Left ventricle myocardium superior (tissue), 1 donor: ENCODE measurements at regions not wholly inside any gene's neighbourhood (a gene's known extent, or its start where the extent isn't known, plus 50 kb on each side); places are given as distances from the start of the nearest gene placed in this dataset.
A peak's percentile ranks its signal among the peaks of the same experiment; 100 is the strongest.
"Not testable (repeated sequence)": the region's sequence is repeated elsewhere in the genome, so short reads cannot be mapped to it uniquely, and the experiment has no call there.

Source experiments
- ATAC-seq: fragments of 200-7000 bp; cut with Tn5 transposase; one replicate; pipeline ENCODE4 v1.9.1; 2020; ENCODE audit warnings: mild to moderate bottlenecking, moderate library complexity
- DNase-seq: peaks from one replicate; pipeline ENCODE4 v3.0.0-alpha.2; 2020
- intact Hi-C: fragments of 100-400 bp; cut with micrococcal nuclease; formaldehyde crosslinking; loops from one replicate; pipeline ENCODE4 v1.11.0; 2022
- donor health status: DM: no; HTN: yes; CAD: no; lungs with severe emphysema.

DNA sequence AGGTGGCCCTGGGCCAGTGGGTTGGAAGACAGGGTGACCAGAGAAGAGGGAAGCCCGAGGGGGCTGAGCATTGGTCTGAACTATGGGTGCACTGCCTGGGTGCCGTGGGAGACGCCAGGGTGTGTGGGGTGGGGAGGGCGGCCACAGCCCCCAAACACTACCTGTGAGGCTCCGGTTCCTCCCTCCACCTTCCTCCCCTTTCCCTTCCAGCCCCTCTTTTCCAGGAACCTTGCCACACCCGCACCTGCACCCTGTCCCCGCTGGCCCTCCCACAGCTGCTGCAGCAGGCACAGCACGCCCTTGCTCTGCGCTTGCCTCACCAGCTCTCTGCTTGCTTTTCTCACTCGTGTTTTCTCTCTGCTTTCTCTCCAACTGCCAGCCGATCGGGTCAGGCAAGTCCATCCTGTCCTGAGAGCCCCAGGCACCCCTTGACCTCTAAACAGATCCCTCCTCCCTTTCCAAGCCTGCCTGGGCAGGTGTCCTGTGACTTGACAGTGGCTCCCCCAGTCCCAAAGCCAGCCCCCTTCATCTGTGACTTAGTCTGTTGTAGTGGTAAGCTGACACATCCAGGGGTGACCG is 193.7 kb downstream of the MSX2 start:
- DNase-seq (no peak), ATAC-seq (no peak)
- intact Hi-C loops = no loop called here

DNA sequence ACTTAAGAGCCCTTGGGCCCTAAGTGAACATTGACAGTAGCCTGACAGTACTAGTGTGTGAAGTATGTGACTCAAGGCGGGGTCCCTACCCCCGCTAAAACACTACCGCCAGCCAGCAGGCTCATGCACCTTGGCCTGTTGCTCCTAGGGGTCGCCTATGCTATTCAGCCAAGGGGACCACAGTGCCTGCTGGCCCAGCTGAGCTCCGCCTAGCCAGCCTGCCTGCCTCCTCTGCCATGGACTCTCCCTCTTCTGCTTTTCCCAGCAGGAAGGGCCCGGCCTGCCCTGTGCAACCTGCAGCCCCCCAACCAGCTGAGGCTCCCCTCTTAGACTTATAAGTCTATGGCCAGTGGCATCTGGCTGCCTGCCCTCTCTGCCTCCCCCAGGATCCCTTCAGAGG is 193.1 kb downstream of the MSX2 start:
- intact Hi-C loops, DNase-seq, ATAC-seq: not testable (repeated sequence)

DNA sequence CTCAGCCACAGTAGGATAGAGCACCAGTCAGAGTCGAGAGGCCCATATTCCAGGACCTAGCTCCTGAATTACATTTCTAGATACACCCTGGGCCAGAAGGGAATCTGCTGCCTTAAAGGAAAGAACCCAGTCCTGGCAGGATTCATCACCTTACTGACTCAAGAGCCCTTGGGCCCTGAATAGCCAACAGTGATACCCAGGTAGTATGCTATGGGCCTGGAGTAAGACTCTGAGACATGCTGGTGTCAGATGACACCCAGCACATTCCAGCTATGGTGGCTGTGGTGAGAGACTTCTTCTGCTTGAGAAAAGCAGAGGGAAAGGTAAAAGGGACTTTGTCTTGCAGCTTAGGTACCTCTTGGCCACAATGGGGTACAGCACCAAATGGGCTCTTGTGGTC is 192.5 kb downstream of the MSX2 start:
- ATAC-seq, intact Hi-C loops, DNase-seq: not testable (repeated sequence)

DNA sequence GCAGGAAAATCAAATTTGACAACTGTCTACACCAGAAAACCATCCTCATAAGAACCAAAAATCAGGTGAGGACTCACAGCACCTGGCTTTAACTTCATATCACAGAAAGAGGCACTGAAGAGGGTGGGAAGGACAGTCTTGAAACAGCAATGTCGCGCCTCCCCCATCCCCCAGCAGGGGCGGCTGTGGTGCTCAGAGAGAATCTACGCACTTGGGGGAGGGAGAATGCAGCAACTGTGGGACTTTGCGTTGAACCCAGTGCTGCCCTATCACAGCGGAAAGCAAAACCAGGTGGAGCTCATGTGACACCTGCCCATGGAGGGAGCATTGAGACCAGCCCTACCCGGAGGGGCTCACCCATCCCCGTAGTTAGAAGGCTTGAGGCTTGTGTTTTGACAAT is 191.8 kb downstream of the MSX2 start:
- no peak for DNase-seq
- ATAC-seq = no peak
- intact Hi-C loops = no loop called here

DNA sequence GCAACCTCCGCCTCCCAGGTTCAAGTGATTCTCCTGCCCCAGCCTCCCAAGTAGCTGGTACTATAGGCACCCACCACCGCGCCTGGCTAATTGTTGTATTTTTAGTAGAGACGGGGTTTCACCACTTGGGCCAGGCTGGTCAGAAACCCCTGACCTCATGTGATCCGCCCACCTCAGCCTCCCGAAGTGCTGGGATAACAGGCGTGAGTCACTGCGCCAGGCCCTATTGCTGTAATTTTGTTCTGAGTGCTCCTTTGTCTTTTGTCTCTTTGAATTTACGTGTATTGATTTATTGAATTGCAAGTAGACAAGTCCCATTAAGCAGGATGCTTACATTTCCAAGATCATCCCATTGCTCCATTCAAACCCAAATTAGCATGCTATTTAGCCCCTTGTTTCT is 186.7 kb downstream of the MSX2 start:
- ATAC-seq = no peak
- intact Hi-C loops = no loop called here
- no peak for DNase-seq

DNA sequence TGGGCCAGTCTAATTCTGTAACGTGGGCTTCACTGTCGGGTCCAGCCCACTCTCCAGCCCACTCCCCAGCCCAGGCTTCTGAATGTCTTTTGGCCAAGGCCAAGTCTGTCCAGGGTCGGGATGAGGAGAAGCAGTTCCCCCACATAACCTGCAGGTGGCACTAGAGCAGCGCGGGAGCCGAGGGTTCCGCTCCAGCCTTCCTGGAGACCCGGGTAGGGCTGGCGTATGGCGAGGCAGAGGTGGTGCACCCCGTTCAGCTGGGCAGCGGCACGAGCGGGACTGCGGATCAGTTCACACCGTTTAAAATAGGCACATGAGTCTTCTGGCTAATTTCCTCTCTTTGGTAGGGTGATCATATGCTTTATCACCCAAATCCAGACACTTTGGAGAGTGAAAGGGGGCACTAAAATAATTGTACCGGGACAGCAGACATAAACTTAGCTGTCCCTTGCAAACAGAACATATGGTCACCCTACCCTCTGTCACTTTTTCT is 185.9 kb downstream of the MSX2 start:
- intact Hi-C loops = no loop called here
- peak; percentile 97 for ATAC-seq
- DNase-seq = peak; percentile 78

DNA sequence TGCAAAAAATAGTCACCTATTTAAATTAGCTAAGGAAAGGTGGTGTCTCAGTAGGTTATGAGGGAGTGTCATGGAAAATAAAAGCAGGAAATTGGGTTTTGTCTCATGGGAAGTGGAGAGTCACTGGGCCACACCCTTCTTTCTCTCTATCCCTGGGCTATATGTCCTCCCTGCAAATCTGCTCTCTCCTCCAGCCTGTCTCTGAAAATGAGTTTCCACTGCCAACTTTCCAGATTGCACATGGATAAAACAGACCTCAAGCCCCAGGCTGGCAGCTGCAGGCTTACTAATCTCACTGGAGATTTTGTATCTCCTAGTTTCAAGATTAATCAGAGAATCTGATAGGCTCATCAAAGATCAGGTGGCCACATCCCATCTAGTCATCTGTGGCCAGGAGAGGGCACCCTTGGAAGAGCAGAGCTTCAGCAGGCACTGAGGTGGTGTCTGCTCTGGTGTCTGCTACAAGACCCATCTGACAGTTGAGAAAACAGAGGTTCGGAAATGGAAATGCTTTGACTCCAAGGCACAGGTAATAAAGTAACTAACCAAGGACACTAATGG is 178.9 kb downstream of the MSX2 start:
- no peak for DNase-seq
- intact Hi-C loops = no loop called here

DNA sequence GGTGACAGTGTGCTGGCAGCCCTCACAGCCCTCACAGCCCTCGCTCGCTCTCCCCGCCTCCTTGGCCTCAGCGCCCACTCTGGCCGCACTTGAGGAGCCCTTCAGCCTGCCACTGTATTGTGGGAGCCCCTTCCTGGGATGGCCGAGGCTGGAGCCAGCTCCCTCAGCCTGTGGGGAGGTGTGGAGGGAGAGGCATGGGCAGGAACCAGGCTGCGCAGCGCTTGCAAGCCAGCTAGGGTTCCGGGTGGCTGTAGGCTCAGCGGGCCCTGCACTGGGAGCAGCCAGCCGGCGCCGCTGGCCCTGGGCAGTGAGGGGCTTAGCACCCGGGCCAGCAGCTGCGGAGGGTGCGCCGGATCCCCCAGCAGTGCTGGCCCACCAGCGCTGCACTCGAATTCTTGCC is 177.0 kb downstream of the MSX2 start:
- DNase-seq (no peak), ATAC-seq (no peak)
- intact Hi-C loops = no loop called here

More for the DNA sequence above, 178.9 kb downstream of the MSX2 start:
- no peak for ATAC-seq

DNA sequence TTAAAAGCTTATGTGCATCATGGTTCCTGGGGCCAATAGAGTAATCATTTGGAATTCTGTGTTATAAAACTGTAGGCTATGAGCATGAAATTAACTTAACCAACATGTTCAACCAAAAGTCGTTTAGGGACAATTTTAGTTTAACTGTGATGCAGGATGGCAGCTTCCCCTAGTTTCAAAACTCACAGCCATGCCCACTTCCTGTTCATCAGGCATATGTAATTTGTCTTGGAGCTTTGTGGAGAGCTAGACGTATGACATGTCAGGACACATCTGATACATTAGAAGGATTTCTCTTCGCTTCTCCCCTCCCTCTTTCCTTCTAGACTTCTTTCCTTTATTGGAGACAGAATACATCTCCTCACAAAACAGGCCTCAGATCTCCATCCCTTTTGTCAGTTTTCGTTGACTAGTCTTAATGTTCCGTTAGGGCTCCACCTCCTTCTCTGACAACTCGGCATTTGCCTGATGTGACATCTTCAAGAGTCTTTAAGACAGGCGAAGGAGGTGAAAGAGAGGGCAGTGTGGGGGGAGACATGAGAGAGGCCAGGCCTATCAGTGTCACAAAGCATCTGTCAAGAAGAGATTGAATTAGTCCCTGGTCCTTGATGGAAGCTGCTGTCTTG is 176.0 kb downstream of the MSX2 start:
- ATAC-seq (no peak), DNase-seq (no peak)
- intact Hi-C loops = no loop called here

DNA sequence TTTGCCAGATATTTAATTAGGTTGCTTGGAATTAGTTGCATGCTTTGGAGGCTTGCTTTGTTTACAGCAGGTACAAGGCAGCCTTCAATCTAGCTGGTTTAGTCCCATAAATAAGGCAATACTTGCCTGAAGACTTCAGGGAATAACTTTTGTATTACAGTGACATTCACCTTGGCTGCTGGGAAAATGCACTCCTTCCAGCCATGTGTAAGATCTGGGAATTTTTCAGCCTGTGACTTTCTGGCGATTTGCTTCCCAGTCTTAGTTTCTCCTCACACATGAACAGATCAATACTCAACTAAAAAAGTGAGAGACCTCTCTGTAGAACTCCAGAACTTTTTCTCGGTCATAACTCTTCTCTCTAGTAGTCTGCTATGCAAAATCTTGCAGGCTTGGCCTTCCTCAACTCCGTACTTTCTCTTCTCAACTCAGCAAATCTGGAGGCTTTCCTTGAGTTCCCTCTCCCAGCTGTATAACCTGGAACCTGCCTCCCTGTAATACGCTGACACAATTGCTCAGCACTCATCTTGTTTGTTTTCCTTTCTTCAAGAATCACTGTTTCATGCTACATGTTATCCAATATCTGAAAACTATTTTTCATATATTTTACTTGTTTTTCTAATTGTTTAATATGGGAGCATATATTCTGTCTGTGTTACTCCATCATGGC is 173.0 kb downstream of the MSX2 start:
- ATAC-seq = no peak
- intact Hi-C loops = no loop called here
- no peak for DNase-seq

DNA sequence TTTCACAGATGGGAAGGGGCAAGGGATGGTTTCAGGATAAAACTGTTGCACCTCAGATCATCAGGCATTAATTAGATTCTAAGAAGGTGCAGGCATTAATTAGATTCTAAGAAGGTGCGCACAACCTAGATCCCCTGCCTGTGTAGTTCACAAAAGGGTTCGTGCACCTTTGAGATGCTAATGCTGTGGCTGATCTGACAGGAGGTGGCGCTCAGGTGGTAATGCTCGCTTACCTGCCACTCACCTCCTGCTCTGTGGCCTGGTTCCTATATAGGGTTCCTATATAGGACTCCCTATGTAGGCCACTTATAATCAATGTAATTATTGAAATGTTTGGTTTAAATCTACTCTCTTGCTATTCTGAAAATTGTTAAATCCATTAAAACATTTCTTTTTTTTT is 171.0 kb downstream of the MSX2 start:
- DNase-seq = no peak
- no peak for ATAC-seq
- intact Hi-C loops = no loop called here

DNA sequence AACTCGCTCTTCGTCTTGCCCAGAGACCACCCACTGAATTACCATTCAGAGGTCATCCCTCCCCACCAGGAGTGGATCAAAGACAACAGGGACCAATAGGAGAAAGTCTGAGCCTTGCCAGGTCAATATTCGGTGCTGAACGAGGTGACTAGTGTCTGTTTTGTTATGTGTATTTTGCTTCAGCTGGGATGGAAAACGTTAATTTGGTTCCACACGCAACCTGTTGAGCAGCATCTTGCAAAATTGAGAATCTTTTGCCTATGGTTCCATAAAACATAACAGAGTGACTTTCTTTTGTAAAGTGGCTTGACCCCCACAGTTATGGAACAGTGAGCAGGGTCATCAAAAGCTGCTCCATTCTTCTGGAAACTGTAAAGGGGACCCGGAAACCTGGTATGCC is 168.4 kb downstream of the MSX2 start:
- no peak for DNase-seq
- intact Hi-C loops = no loop called here
- no peak for ATAC-seq

DNA sequence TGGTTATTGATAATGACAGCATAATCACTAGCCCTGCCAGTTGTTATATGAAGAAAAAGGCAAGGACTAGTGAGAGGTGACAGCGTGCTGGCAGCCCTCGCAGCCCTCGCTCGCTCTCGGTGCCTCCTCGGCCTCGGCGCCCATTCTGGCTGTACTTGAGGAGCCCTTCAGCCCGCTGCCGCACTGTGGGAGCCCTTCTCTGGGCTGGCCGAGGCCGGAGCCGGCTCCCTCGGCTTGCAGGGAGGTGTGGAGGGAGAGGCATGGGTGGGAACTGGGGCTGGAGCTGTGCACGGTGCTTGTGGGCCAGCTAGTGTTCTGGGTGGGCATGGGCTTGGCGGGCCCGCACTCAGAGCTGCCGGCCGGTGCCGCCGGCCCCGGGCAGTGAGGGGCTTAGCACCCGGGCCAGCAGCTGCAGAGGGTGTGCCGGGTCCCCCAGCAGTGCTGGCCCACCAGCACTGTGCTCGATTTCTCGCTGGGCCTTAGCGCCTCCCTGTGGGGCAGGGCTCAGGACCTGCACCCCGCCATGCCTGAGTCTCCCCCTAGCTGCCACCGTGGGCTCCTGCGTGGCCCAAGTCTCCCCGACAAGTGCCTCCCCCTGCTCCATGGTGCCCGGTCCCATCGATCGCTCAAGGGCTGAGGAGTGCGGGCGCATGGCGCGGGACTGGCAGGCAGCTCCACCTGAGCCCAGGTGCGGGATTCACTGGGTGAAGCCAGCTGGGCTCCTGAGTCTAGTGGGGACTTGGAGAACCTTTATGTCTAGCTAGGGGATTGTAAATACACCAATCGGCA is 156.2 kb downstream of the MSX2 start:
- intact Hi-C loops, ATAC-seq, DNase-seq: not testable (repeated sequence)

DNA sequence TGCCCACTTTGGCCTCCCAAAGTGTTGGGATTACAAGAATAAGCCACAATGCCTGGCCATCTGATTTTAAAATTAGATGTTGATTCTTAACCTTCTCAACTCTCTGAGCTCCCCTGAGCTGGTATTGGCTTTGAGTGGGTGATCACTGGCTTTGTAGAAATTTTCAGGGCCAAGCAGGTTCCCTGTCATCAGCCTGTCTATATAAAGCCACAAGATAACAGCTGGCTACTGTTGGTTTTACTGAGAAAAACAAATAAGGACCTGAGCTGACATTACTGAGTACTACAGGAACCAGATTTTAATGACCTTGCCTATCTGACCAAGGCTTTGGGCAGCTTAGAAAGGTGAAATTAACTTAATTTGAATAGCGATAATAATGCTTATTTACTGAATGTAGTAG is 153.6 kb downstream of the MSX2 start:
- DNase-seq (no peak), ATAC-seq (no peak)
- intact Hi-C loops = no loop called here

DNA sequence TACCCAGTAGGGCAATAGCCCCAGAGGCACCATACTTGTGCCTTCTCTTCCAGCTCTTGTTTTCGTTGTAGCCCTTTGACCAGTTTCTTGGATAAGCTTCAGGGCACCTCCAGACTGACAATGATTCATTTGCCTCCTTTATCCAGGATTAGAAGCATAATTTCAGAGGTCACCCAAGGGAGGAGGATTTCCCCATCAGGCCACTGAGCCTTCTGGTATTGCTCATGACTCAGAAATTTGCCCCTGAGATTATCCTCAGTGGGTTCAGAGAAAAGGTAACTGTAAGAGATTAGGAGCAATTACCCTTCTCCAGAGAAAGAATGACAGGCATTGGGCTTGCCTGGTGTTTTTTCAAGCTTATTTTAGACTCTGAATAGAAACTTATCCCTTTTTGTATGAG is 147.9 kb downstream of the MSX2 start:
- DNase-seq = no peak
- intact Hi-C loops = no loop called here
- no peak for ATAC-seq

DNA sequence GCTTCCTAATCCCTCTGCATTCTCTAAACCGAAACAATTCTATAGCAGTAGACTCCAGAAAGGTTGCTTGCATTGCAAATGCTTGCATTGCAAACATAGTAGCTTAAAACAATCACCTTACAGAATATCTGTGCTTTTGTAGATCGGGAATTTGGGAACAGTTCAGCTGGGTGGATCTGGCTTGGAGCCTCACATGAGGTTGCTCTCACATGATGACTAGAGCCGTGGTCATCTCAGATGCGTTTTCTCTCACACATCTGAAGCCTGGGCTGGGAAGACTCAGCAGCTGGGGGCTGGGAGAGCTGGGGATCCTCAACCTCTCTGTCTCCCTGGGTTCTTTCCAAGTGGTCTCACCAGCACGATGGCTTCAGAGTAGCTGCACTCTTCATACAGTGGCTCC is 127.8 kb downstream of the MSX2 start:
- ATAC-seq = no peak
- intact Hi-C loops = no loop called here

DNA sequence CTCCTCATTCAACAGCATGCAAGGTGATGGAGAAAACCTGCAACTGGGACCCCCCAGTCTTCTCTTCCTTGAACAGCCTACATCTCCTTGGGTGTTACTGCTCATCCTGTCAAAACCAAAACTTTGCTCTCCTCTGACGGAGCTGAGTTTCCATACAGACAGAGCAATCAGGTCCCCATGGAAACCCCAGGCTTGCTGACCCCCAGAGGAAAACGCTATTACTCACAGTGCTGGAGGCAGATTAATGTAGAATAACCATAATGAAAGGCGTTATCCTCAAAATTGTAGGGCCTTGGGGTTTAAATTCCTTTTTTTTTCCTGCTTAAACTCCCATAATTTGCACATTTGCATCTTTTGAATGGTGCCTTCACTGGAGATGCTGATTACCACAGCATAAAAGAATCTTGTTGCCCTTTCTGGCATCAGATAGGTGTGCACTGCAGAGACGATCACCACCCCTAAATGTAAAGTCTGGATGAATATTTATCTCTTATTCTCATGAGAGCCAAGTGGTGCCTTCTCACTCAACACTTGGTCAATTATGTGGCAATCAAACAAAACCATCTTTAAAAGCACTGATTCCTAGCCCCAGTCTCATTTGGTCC is 126.3 kb downstream of the MSX2 start:
- intact Hi-C loops = no loop called here
- DNase-seq (no peak), ATAC-seq (no peak)

More for the DNA sequence above, 127.8 kb downstream of the MSX2 start:
- no peak for DNase-seq

DNA sequence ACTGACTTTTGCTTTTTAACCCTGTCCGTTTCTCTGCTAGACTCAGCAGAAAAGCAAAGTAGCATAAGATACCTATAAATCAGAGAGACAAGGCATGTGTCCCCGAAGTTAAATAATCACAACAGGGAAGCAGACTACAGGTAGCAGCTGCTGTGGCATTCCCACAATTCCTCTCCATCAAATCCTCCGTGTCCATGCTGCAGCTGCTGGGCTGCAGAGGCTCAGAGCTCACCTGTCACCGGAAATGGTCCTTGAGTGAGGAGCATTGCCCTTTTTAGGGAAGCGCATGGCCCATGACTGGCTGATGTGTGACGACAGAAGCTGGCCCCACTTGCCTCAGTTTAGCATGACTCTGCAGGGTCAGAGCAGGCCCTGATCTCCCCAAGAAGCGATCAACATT is 125.0 kb downstream of the MSX2 start:
- intact Hi-C loops = no loop called here
- no peak for ATAC-seq

DNA sequence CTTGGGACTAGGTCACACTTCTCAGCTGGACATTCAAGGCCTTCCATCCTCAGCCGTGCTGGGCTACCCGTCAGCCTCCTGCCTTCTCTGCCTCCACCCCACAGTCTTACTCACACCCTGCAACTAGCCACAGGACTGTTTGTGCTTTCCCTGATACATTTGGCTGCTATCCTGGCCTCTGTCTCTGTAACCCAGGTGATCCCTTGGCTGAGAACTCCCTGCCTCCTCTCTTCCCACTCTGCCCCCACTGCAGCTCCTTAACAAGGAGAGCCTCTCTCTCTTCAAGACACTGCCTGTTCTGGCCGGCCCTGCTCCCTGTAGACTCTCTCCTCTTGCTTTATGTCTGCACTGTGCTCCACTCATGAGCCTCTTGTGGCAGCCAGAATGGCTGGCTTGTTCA is 120.6 kb downstream of the MSX2 start:
- DNase-seq (peak; percentile 40), ATAC-seq (peak; percentile 84)
- intact Hi-C loops = no loop called here

More for the DNA sequence above, 125.0 kb downstream of the MSX2 start:
- DNase-seq = no peak
